Peyer's patch (tissue), 4 donors: ENCODE measurements at regions not wholly inside any gene's neighbourhood (a gene's known extent, or its start where the extent isn't known, plus 50 kb on each side); places are given as distances from the start of the nearest gene placed in this dataset.

Experiments
- CTCF ChIP-seq, 6 experiments: fragments of 450-650 bp in 4 of 6; fragments of 200-600 bp in 2 of 6; sonication (generic) in 1 of 6; IDR thresholded peaks; one replicate each; pipeline ENCODE4 v1.5.1; 2017 to 2019; ENCODE audit warnings: antibody characterized with exemption in 6 of 6, mild to moderate bottlenecking in 3 of 6, moderate library complexity in 1 of 6
- POLR2A ChIP-seq, 2 donors: fragments of 450-650 bp; IDR thresholded peaks; one replicate each; pipeline ENCODE4 v1.5.1; 2017; ENCODE audit warnings: antibody characterized with exemption in 2 of 2, mild to moderate bottlenecking in 2 of 2, moderate library complexity in 2 of 2

DNA sequence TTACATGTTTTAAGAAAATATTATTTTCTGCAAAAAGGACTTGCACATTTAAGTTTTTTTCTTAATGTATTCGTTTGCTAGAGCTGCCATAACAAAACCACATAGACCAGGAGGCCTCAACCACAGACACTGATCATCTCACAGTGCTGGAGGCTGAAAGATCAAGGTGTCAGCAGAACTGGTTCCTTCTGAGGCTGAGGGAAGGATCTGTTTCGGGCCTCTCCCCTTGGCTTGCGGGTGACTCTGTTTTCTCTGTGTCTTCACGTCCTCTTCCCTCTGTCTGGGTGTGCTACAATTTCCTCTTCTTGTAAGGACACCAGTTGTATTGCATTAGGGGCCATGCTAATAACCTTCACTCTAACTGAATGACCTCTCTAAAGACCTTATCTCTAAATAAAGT is 364.2 kb downstream of the IRS2 start:
- no peak for TF ChIP-seq CTCF (IDR thresholded peaks at IDR 0.05)
- no peak for TF ChIP-seq POLR2A (IDR thresholded peaks at IDR 0.05)
